GM23338 (cell line): ENCODE measurements at regions not wholly inside any gene's neighbourhood (a gene's known extent, or its start where the extent isn't known, plus 50 kb on each side); places are given as distances from the start of the nearest gene placed in this dataset.

Experiments
- ATAC-seq: fragments of 200-7000 bp; cut with Tn5 transposase; 3 replicates; pipeline ENCODE4 v1.9.1; 2020
- DNase-seq: peaks from one replicate; pipeline ENCODE4 v3.0.0-alpha.2; 2015; ENCODE audit warnings: low spot score
- H2AFZ ChIP-seq: fragments of 200-600 bp; sonication (generic); 2 replicates; pipeline ENCODE4 v1.8.0; 2016; ENCODE audit warnings: antibody characterized with exemption, mild to moderate bottlenecking, moderate library complexity
- H3F3A ChIP-seq: fragments of 200-600 bp; sonication (generic); replicated peaks from 2 replicates; pipeline ENCODE4 v1.8.0; 2017; ENCODE audit warnings: antibody characterized with exemption, mixed run types, low read depth
- H3K27ac ChIP-seq: fragments of 200-600 bp; sonication (generic); 2 replicates; pipeline ENCODE4 v1.6.1; 2016; ENCODE audit warnings: low read depth
- H3K27me3 ChIP-seq: fragments of 200-600 bp; sonication (generic); 2 replicates; pipeline ENCODE4 v1.8.0; 2016; ENCODE audit warnings: mild to moderate bottlenecking, mixed run types, moderate library complexity; ENCODE audit not compliant: insufficient read depth
- H3K36me3 ChIP-seq: fragments of 200-600 bp; sonication (generic); 2 replicates; pipeline ENCODE4 v1.8.0; 2016; ENCODE audit warnings: mild to moderate bottlenecking; ENCODE audit not compliant: insufficient read depth
- H3K4me1 ChIP-seq: fragments of 200-600 bp; sonication (generic); 2 replicates; pipeline ENCODE4 v1.8.0; 2016; ENCODE audit warnings: mild to moderate bottlenecking, moderate library complexity; ENCODE audit not compliant: insufficient read depth
- H3K4me2 ChIP-seq: fragments of 200-600 bp; sonication (generic); 2 replicates; pipeline ENCODE4 v1.7.1; 2017; ENCODE audit warnings: mixed run types
- H3K4me3 ChIP-seq: fragments of 200-600 bp; sonication (generic); 2 replicates; pipeline ENCODE4 v1.6.1; 2016; ENCODE audit warnings: mixed run types
- H3K79me2 ChIP-seq: fragments of 200-600 bp; sonication (generic); replicated peaks from 2 replicates; pipeline ENCODE4 v1.8.0; 2017; ENCODE audit warnings: mild to moderate bottlenecking; ENCODE audit not compliant: insufficient read depth
- H3K9me2 ChIP-seq: fragments of 200-600 bp; sonication (generic); 2 replicates; pipeline ENCODE4 v1.8.0; 2017; ENCODE audit not compliant: insufficient read depth
- H4K20me1 ChIP-seq: fragments of 200-600 bp; sonication (generic); replicated peaks from 2 replicates; pipeline ENCODE4 v1.8.0; 2017; ENCODE audit warnings: mild to moderate bottlenecking; ENCODE audit not compliant: insufficient read depth
- H3K27ac Mint-ChIP-seq: 2 replicates; pipeline ENCODE4 v1.8.0; 2020; ENCODE audit warnings: inconsistent platforms, mild to moderate bottlenecking, moderate library complexity, mixed read lengths
- H3K27me3 Mint-ChIP-seq: 3 replicates; pipeline ENCODE4 v1.8.0; 2022; ENCODE audit warnings: low read depth, mild to moderate bottlenecking, moderate library complexity, mixed read lengths, inconsistent platforms; ENCODE audit not compliant: insufficient read depth, poor library complexity
- H3K36me3 Mint-ChIP-seq: 3 replicates; pipeline ENCODE4 v1.8.0; 2021; ENCODE audit warnings: low read depth, mild to moderate bottlenecking, inconsistent platforms, moderate library complexity, mixed read lengths
- H3K4me1 Mint-ChIP-seq: 3 replicates; pipeline ENCODE4 v1.8.0; 2020; ENCODE audit warnings: mild to moderate bottlenecking, inconsistent platforms, mixed read lengths
- H3K4me3 Mint-ChIP-seq: 3 replicates; pipeline ENCODE4 v1.8.0; 2021; ENCODE audit warnings: moderate library complexity, mild to moderate bottlenecking, inconsistent platforms, mixed read lengths
- H3K9me3 Mint-ChIP-seq: 3 replicates; pipeline ENCODE4 v1.8.0; 2020; ENCODE audit warnings: moderate library complexity, mild to moderate bottlenecking, inconsistent platforms, mixed read lengths
- NANOG ChIP-seq: IDR thresholded peaks from 2 replicates; pipeline ENCODE4 v1.6.1; 2016; ENCODE audit warnings: antibody characterized with exemption, borderline replicate concordance
- POLR2AphosphoS5 ChIP-seq: IDR thresholded peaks from 2 replicates; pipeline ENCODE4 v1.6.1; 2016; ENCODE audit warnings: antibody characterized with exemption, low read depth
- STAT1 ChIP-seq: IDR thresholded peaks from one replicate; pipeline ENCODE4 v1.6.1; 2016; ENCODE audit warnings: antibody characterized with exemption; ENCODE audit not compliant: unreplicated experiment
- ZNF114 ChIP-seq: fragments of 250-450 bp; sonication (Bioruptor Pico); IDR thresholded peaks from 2 replicates; pipeline ENCODE4 v1.5.0; 2020; ENCODE audit warnings: mild to moderate bottlenecking, moderate library complexity
- ZNF331 ChIP-seq: fragments of 250-450 bp; sonication (Bioruptor Pico); IDR thresholded peaks from 2 replicates; pipeline ENCODE4 v1.5.0; 2020; ENCODE audit warnings: low read depth, mild to moderate bottlenecking, moderate library complexity
- TF ChIP-seq, protein P1 (sequence below): fragments of 250-450 bp; sonication (Bioruptor Pico); IDR thresholded peaks from 2 replicates; pipeline ENCODE4 v1.5.0; 2020; ENCODE audit warnings: mild to moderate bottlenecking, moderate library complexity
- TF ChIP-seq, protein P2 (sequence below), 2 experiments: fragments of 200-600 bp in 1 of 2; sonication (generic) in 1 of 2; conservative IDR thresholded peaks; 2 replicates each; pipeline versions ENCODE4 v1.5.1 to v1.6.1; 2016 to 2017; ENCODE audit warnings: antibody characterized with exemption in 2 of 2, low read depth in 2 of 2, mild to moderate bottlenecking in 2 of 2, moderate library complexity in 1 of 2

DNA sequence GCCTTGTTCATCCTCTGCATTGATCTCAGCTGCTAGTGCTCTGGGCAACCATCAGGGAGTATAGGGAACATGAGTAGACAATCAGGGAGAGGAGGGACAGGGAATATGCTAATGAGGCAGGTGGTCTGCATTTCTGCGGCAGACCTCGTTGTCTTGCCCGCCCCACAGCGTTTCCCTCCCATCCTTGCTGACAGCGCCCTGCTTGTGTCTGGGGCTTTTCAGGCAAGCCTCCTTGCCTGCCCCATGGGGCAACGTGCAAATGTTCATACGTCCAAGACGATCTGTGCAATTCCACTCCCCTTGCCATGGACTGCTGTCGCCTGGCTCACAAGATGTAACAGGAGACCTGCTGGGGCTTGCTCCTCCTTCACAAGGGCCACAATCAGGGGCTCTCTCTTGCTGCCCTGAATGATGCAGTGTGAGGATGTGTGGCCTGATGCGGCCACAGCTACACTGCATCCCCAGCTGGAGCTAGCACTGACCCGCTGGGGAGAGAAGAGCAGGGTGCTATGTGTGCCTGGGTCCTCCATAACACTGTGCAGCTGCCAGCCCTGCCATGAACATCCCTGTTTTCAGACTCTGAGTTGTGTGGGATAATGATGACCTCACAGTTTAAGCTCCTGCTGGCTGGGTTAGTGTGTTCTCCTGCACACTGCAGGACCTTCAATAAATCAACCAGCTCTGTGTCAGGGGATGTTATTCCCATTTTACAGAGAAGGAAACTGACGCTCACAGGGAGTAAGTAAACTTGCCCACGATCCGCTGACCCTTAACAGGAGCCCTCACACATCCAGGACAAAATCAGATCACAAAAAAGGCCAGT, 211.3 kb downstream of the KLF13 start (continued):
- TF ChIP-seq, protein P1, sequence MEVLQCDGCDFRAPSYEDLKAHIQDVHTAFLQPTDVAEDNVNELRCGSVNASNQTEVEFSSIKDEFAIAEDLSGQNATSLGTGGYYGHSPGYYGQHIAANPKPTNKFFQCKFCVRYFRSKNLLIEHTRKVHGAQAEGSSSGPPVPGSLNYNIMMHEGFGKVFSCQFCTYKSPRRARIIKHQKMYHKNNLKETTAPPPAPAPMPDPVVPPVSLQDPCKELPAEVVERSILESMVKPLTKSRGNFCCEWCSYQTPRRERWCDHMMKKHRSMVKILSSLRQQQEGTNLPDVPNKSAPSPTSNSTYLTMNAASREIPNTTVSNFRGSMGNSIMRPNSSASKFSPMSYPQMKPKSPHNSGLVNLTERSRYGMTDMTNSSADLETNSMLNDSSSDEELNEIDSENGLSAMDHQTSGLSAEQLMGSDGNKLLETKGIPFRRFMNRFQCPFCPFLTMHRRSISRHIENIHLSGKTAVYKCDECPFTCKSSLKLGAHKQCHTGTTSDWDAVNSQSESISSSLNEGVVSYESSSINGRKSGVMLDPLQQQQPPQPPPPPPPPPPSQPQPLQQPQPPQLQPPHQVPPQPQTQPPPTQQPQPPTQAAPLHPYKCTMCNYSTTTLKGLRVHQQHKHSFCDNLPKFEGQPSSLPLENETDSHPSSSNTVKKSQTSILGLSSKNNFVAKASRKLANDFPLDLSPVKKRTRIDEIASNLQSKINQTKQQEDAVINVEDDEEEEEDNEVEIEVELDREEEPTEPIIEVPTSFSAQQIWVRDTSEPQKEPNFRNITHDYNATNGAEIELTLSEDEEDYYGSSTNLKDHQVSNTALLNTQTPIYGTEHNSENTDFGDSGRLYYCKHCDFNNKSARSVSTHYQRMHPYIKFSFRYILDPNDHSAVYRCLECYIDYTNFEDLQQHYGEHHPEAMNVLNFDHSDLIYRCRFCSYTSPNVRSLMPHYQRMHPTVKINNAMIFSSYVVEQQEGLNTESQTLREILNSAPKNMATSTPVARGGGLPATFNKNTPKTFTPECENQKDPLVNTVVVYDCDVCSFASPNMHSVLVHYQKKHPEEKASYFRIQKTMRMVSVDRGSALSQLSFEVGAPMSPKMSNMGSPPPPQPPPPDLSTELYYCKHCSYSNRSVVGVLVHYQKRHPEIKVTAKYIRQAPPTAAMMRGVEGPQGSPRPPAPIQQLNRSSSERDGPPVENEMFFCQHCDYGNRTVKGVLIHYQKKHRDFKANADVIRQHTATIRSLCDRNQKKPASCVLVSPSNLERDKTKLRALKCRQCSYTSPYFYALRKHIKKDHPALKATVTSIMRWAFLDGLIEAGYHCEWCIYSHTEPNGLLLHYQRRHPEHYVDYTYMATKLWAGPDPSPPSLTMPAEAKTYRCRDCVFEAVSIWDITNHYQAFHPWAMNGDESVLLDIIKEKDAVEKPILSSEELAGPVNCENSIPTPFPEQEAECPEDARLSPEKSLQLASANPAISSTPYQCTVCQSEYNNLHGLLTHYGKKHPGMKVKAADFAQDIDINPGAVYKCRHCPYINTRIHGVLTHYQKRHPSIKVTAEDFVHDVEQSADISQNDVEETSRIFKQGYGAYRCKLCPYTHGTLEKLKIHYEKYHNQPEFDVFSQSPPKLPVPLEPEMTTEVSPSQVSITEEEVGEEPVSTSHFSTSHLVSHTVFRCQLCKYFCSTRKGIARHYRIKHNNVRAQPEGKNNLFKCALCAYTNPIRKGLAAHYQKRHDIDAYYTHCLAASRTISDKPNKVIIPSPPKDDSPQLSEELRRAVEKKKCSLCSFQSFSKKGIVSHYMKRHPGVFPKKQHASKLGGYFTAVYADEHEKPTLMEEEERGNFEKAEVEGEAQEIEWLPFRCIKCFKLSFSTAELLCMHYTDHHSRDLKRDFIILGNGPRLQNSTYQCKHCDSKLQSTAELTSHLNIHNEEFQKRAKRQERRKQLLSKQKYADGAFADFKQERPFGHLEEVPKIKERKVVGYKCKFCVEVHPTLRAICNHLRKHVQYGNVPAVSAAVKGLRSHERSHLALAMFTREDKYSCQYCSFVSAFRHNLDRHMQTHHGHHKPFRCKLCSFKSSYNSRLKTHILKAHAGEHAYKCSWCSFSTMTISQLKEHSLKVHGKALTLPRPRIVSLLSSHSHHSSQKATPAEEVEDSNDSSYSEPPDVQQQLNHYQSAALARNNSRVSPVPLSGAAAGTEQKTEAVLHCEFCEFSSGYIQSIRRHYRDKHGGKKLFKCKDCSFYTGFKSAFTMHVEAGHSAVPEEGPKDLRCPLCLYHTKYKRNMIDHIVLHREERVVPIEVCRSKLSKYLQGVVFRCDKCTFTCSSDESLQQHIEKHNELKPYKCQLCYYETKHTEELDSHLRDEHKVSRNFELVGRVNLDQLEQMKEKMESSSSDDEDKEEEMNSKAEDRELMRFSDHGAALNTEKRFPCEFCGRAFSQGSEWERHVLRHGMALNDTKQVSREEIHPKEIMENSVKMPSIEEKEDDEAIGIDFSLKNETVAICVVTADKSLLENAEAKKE (CRISPR knock-in tag) = no peak
- TF ChIP-seq, protein P2, sequence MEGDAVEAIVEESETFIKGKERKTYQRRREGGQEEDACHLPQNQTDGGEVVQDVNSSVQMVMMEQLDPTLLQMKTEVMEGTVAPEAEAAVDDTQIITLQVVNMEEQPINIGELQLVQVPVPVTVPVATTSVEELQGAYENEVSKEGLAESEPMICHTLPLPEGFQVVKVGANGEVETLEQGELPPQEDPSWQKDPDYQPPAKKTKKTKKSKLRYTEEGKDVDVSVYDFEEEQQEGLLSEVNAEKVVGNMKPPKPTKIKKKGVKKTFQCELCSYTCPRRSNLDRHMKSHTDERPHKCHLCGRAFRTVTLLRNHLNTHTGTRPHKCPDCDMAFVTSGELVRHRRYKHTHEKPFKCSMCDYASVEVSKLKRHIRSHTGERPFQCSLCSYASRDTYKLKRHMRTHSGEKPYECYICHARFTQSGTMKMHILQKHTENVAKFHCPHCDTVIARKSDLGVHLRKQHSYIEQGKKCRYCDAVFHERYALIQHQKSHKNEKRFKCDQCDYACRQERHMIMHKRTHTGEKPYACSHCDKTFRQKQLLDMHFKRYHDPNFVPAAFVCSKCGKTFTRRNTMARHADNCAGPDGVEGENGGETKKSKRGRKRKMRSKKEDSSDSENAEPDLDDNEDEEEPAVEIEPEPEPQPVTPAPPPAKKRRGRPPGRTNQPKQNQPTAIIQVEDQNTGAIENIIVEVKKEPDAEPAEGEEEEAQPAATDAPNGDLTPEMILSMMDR (conservative IDR thresholded peaks at IDR 0.05; ENCODE audit: low read depth in 2 of 2) = no peak
- TF ChIP-seq STAT1 = no peak
- no peak for TF ChIP-seq ZNF114 (CRISPR knock-in tag)
- TF ChIP-seq ZNF331 (CRISPR knock-in tag) = no peak
- TF ChIP-seq POLR2AphosphoS5 = no peak

DNA sequence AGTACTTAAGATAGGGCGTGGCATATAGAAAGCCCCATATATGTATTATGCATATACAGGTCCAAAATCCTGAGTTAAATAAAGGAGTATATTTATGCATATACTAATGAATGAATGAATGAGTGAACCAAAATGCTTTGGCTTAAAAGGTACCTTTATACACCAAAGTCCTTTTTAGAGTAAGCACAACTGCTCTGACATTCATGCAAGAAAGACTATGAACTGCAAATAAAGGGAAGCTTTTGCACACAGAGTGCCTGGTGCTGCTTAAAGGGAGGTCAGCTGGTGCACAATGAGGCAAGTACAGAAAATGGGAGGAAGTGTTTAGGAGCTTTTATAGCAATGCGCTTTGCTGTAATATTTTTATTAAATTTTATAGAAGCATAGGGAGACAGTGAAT, 214.0 kb downstream of the KLF13 start:
- no peak overlapping the region for H3K27ac Mint-ChIP-seq
- no peak overlapping the region for H3K4me3 Mint-ChIP-seq

More for the DNA sequence above, 214.0 kb downstream of the KLF13 start:
- H3K79me2 ChIP-seq = no peaks in the 10 kb centered on the region
- H2AFZ ChIP-seq = no peak overlapping the region
- no peak overlapping the region for H3K27ac ChIP-seq
- Mint-ChIP-seq H3K4me1 (peaks cover 3% of the 10 kb centered on the region; the same call in 2 of the 3 replicates), H3K36me3 (no peaks in the 10 kb centered on the region), H3K27me3 (no peaks in the 10 kb centered on the region), H3K9me3 (no peaks in the 10 kb centered on the region)
- ATAC-seq (no peak), DNase-seq (no peak)
- H3K9me2 ChIP-seq = no peaks in the 10 kb centered on the region
- H3K36me3 ChIP-seq = no peaks in the 10 kb centered on the region
- H3K27me3 ChIP-seq = no peaks in the 10 kb centered on the region
- H4K20me1 ChIP-seq = no peaks in the 10 kb centered on the region
- TF ChIP-seq NANOG (no peak), ZNF331 (CRISPR knock-in tag) (no peak)
- 0 out of 2 replicates have a peak, but pooled peaks cover 4% of the 10 kb centered on the region for H3K4me1 ChIP-seq
- no peak overlapping the region for H3K4me2 ChIP-seq
- no peak overlapping the region for H3K4me3 ChIP-seq
- no peaks in the 10 kb centered on the region for H3F3A ChIP-seq
